Adipocyte (in vitro differentiated cells): ENCODE measurements at regions not wholly inside any gene's neighbourhood (a gene's known extent, or its start where the extent isn't known, plus 50 kb on each side); places are given as distances from the start of the nearest gene placed in this dataset.
A peak's percentile ranks its signal among the peaks of the same experiment; 100 is the strongest.

Experiments used
- DNase-seq: peaks from one replicate; pipeline ENCODE4 v3.0.0-alpha.2; 2015; ENCODE audit warnings: low read depth
- H3K27me3 ChIP-seq: replicated peaks from 2 replicates; pipeline ENCODE4 v1.7.0; 2013; ENCODE audit warnings: mild to moderate bottlenecking, low read length, moderate library complexity; ENCODE audit not compliant: control insufficient read depth, insufficient read depth
- H3K36me3 ChIP-seq: 2 replicates; pipeline ENCODE4 v1.7.0; 2013; ENCODE audit warnings: low read length, mild to moderate bottlenecking, moderate library complexity; ENCODE audit not compliant: control insufficient read depth, insufficient read depth, severe bottlenecking
- H3K4me1 ChIP-seq: 2 replicates; pipeline ENCODE4 v1.7.0; 2013; ENCODE audit warnings: mild to moderate bottlenecking, low read length, moderate library complexity; ENCODE audit not compliant: control insufficient read depth, insufficient read depth
- H3K4me3 ChIP-seq: 2 replicates; pipeline ENCODE4 v1.7.0; 2013; ENCODE audit warnings: mild to moderate bottlenecking, low read length, moderate library complexity
- H3K9ac ChIP-seq: 2 replicates; pipeline ENCODE4 v1.7.0; 2013; ENCODE audit warnings: mild to moderate bottlenecking, low read length, moderate library complexity
- H3K9me3 ChIP-seq: 2 replicates; pipeline ENCODE4 v1.7.0; 2013; ENCODE audit warnings: mild to moderate bottlenecking, low read length, moderate library complexity; ENCODE audit not compliant: control insufficient read depth

GRCh38 chr2:156196031-156196430, 136.5 kb downstream of the NR4A2 start:
- H3K4me1 ChIP-seq: peaks cover 5% of the 10 kb centered on the region
- H3K4me3 ChIP-seq: no peak overlapping the region
- H3K9me3 ChIP-seq: no peaks in the 10 kb centered on the region
- DNase-seq: no peak
- no peaks in the 10 kb centered on the region for H3K27me3 ChIP-seq
- no peaks in the 10 kb centered on the region for H3K36me3 ChIP-seq
- H3K9ac ChIP-seq: no peak overlapping the region

GRCh38 chr2:156192468-156192867, 140.1 kb downstream of the NR4A2 start:
- Histone ChIP-seq H3K4me1 (no peaks in the 10 kb centered on the region), H3K9ac (no peak overlapping the region), H3K9me3 (no peaks in the 10 kb centered on the region), H3K27me3 (no peaks in the 10 kb centered on the region), H3K36me3 (no peaks in the 10 kb centered on the region), H3K4me3 (no peak overlapping the region)
- DNase-seq: no peak

- Histone ChIP-seq H3K4me3 (no peak overlapping the region), H3K9ac (no peak overlapping the region), H3K4me1 (no peaks in the 10 kb centered on the region), H3K9me3 (no peaks in the 10 kb centered on the region), H3K36me3 (no peaks in the 10 kb centered on the region), H3K27me3 (no peaks in the 10 kb centered on the region)
- DNase-seq: peak; percentile 56
These were observed 141.0 kb downstream of the NR4A2 start for GRCh38 chr2:156191527-156191926.

GRCh38 chr2:156190517-156190916, 142.0 kb downstream of the NR4A2 start:
- H3K4me3 ChIP-seq: no peak overlapping the region
- H3K27me3 ChIP-seq: no peaks in the 10 kb centered on the region
- H3K36me3 ChIP-seq: no peaks in the 10 kb centered on the region
- no peaks in the 10 kb centered on the region for H3K9me3 ChIP-seq
- DNase-seq: no peak
- H3K9ac ChIP-seq: no peak overlapping the region
- H3K4me1 ChIP-seq: no peaks in the 10 kb centered on the region

GRCh38 chr2:156189584-156189983, 142.9 kb downstream of the NR4A2 start:
- no peaks in the 10 kb centered on the region for H3K27me3 ChIP-seq
- no peak overlapping the region for H3K4me3 ChIP-seq
- no peaks in the 10 kb centered on the region for H3K4me1 ChIP-seq
- H3K9me3 ChIP-seq: no peaks in the 10 kb centered on the region
- DNase-seq: no peak
- H3K36me3 ChIP-seq: no peaks in the 10 kb centered on the region
- no peak overlapping the region for H3K9ac ChIP-seq

GRCh38 chr2:156189143-156189542, 143.4 kb downstream of the NR4A2 start:
- Histone ChIP-seq H3K9ac (no peak overlapping the region), H3K4me1 (no peaks in the 10 kb centered on the region), H3K4me3 (no peak overlapping the region), H3K27me3 (no peaks in the 10 kb centered on the region), H3K9me3 (no peaks in the 10 kb centered on the region), H3K36me3 (no peaks in the 10 kb centered on the region)
- DNase-seq: no peak

GRCh38 chr2:156182132-156182531, 150.4 kb downstream of the NR4A2 start:
- Histone ChIP-seq H3K9me3 (no peaks in the 10 kb centered on the region), H3K9ac (no peak overlapping the region), H3K36me3 (no peaks in the 10 kb centered on the region), H3K4me3 (no peak overlapping the region), H3K27me3 (no peaks in the 10 kb centered on the region), H3K4me1 (no peaks in the 10 kb centered on the region)
- peak; percentile 17 for DNase-seq

- DNase-seq: no peak
- Histone ChIP-seq H3K4me1 (no peaks in the 10 kb centered on the region), H3K27me3 (no peaks in the 10 kb centered on the region), H3K36me3 (no peaks in the 10 kb centered on the region), H3K9ac (no peak overlapping the region), H3K4me3 (no peak overlapping the region), H3K9me3 (no peaks in the 10 kb centered on the region)
These were observed 151.3 kb downstream of the NR4A2 start for GRCh38 chr2:156181208-156181607.

GRCh38 chr2:156177654-156178053, 154.9 kb downstream of the NR4A2 start:
- no peaks in the 10 kb centered on the region for H3K36me3 ChIP-seq
- no peaks in the 10 kb centered on the region for H3K9me3 ChIP-seq

GRCh38 chr2:156175946-156176345, 156.6 kb downstream of the NR4A2 start:
- H3K9ac ChIP-seq: no peak overlapping the region
- no peak for DNase-seq
- H3K9me3 ChIP-seq: peaks cover 4% of the 10 kb centered on the region
- H3K4me3 ChIP-seq: no peak overlapping the region
- no peaks in the 10 kb centered on the region for H3K27me3 ChIP-seq
- no peaks in the 10 kb centered on the region for H3K4me1 ChIP-seq
- no peaks in the 10 kb centered on the region for H3K36me3 ChIP-seq

More at GRCh38 chr2:156177654-156178053, 154.9 kb downstream of the NR4A2 start:
- H3K9ac ChIP-seq: no peak overlapping the region
- no peak overlapping the region for H3K4me3 ChIP-seq
- no peaks in the 10 kb centered on the region for H3K27me3 ChIP-seq
- no peak for DNase-seq
- no peaks in the 10 kb centered on the region for H3K4me1 ChIP-seq

- no peak for DNase-seq
- Histone ChIP-seq H3K4me1 (no peaks in the 10 kb centered on the region), H3K27me3 (no peaks in the 10 kb centered on the region), H3K9ac (no peak overlapping the region), H3K4me3 (no peak overlapping the region), H3K9me3 (peaks cover 6% of the 10 kb centered on the region), H3K36me3 (no peaks in the 10 kb centered on the region)
These were observed 161.6 kb downstream of the NR4A2 start for GRCh38 chr2:156170929-156171328.

- H3K27me3 ChIP-seq: no peaks in the 10 kb centered on the region
These were observed 166.8 kb downstream of the NR4A2 start for GRCh38 chr2:156165742-156166141.

More at GRCh38 chr2:156165742-156166141, 166.8 kb downstream of the NR4A2 start:
- H3K9ac ChIP-seq: no peak overlapping the region
- H3K4me1 ChIP-seq: no peaks in the 10 kb centered on the region
- DNase-seq: no peak
- no peak overlapping the region for H3K4me3 ChIP-seq
- no peaks in the 10 kb centered on the region for H3K36me3 ChIP-seq
- H3K9me3 ChIP-seq: no peaks in the 10 kb centered on the region
